ENCODE measurements at regions not wholly inside any gene's neighbourhood (a gene's known extent, or its start where the extent isn't known, plus 50 kb on each side); places are given as distances from the start of the nearest gene placed in this dataset.
"Not testable (repeated sequence)": the region's sequence is repeated elsewhere in the genome, so short reads cannot be mapped to it uniquely, and the experiment has no call there.

- intact Hi-C loops (cut with micrococcal nuclease), result not testable (repeated sequence)
Measured at GRCh38 chr17:64800987-64801386, 118.3 kb downstream of the LRRC37A3 start.

GRCh38 chr17:64800361-64800895 lies 118.8 kb downstream of the LRRC37A3 start:
- intact Hi-C loops (cut with micrococcal nuclease), result not testable (repeated sequence)

- intact Hi-C loops (cut with micrococcal nuclease), result not testable (repeated sequence)
Measured at GRCh38 chr17:64799543-64800188, 119.6 kb downstream of the LRRC37A3 start.

GRCh38 chr17:64798961-64799360 lies 120.3 kb downstream of the LRRC37A3 start:
- intact Hi-C loops (cut with micrococcal nuclease), result not testable (repeated sequence)

- intact Hi-C loops (cut with micrococcal nuclease), result not testable (repeated sequence)
Measured at GRCh38 chr17:64798489-64798790, 120.8 kb downstream of the LRRC37A3 start.

GRCh38 chr17:64797746-64798488 lies 121.4 kb downstream of the LRRC37A3 start:
- intact Hi-C loops (cut with micrococcal nuclease), result not testable (repeated sequence)

- intact Hi-C loops (cut with micrococcal nuclease), result not testable (repeated sequence)
Measured at GRCh38 chr17:64795342-64795741, 123.9 kb downstream of the LRRC37A3 start.

GRCh38 chr17:64794548-64795274 lies 124.6 kb downstream of the LRRC37A3 start:
- intact Hi-C loops (cut with micrococcal nuclease), result not testable (repeated sequence)

GRCh38 chr17:64794113-64794512 lies 125.2 kb downstream of the LRRC37A3 start:
- intact Hi-C loops (cut with micrococcal nuclease), result not testable (repeated sequence)

- intact Hi-C loops (cut with micrococcal nuclease), result not testable (repeated sequence)
Measured at GRCh38 chr17:64792793-64793575, 126.3 kb downstream of the LRRC37A3 start.

- intact Hi-C loops (cut with micrococcal nuclease), result not testable (repeated sequence)
Measured at GRCh38 chr17:64792276-64792675, 127.0 kb downstream of the LRRC37A3 start.

- intact Hi-C loops (cut with micrococcal nuclease), result not testable (repeated sequence)
Measured at GRCh38 chr17:64791691-64792090, 127.6 kb downstream of the LRRC37A3 start.

GRCh38 chr17:64791226-64791625 lies 128.1 kb downstream of the LRRC37A3 start:
- intact Hi-C loops (cut with micrococcal nuclease), result not testable (repeated sequence)

- intact Hi-C loops (cut with micrococcal nuclease), result not testable (repeated sequence)
Measured at GRCh38 chr17:64790690-64791089, 128.6 kb upstream of the SMURF2 start.

- intact Hi-C loops (cut with micrococcal nuclease), result not testable (repeated sequence)
Measured at GRCh38 chr17:64790193-64790592, 128.1 kb upstream of the SMURF2 start.

- intact Hi-C loops (cut with micrococcal nuclease), result not testable (repeated sequence)
Measured at GRCh38 chr17:64789061-64789445, 126.9 kb upstream of the SMURF2 start.

GRCh38 chr17:64788286-64789060 lies 126.4 kb upstream of the SMURF2 start:
- intact Hi-C loops (cut with micrococcal nuclease), result no loop called here

GRCh38 chr17:64787921-64788271 lies 125.8 kb upstream of the SMURF2 start:
- intact Hi-C loops (cut with micrococcal nuclease), result no loop called here

GRCh38 chr17:64787255-64787920 lies 125.3 kb upstream of the SMURF2 start:
- intact Hi-C loops (cut with micrococcal nuclease), result no loop called here

GRCh38 chr17:64786337-64786736 lies 124.2 kb upstream of the SMURF2 start:
- intact Hi-C loops (cut with micrococcal nuclease), result no loop called here
